Skeletal muscle tissue (tissue), 3 donors: ENCODE measurements at regions not wholly inside any gene's neighbourhood (a gene's known extent, or its start where the extent isn't known, plus 50 kb on each side); places are given as distances from the start of the nearest gene placed in this dataset.
"Not testable (repeated sequence)": the region's sequence is repeated elsewhere in the genome, so short reads cannot be mapped to it uniquely, and the experiment has no call there.

ENCODE experiments used
- H3K27ac ChIP-seq: one replicate; pipeline ENCODE4 v1.7.0; 2013; ENCODE audit warnings: mild to moderate bottlenecking, low read depth, low read length, inconsistent platforms
- H3K27me3 ChIP-seq, 3 donors: one replicate each; pipeline ENCODE4 v1.7.0; 2013; ENCODE audit warnings: low read length in 3 of 3; ENCODE audit not compliant: control insufficient read depth in 3 of 3, insufficient read depth in 3 of 3
- H3K36me3 ChIP-seq, 3 donors: one replicate each; pipeline ENCODE4 v1.7.0; 2013; ENCODE audit warnings: low read length in 3 of 3; ENCODE audit not compliant: control insufficient read depth in 3 of 3, insufficient read depth in 3 of 3
- H3K4me1 ChIP-seq, 3 donors: one replicate each; pipeline ENCODE4 v1.7.0; 2013; ENCODE audit warnings: low read length in 3 of 3, mild to moderate bottlenecking in 3 of 3; ENCODE audit not compliant: control insufficient read depth in 3 of 3, insufficient read depth in 3 of 3
- H3K4me3 ChIP-seq, 3 donors: one replicate each; pipeline ENCODE4 v1.7.0; 2013; ENCODE audit warnings: low read length in 3 of 3
- H3K9ac ChIP-seq, 3 donors: one replicate each; pipeline ENCODE4 v1.7.0; 2013; ENCODE audit warnings: low read length in 3 of 3, mild to moderate bottlenecking in 3 of 3, moderate library complexity in 2 of 3, low read depth in 1 of 3
- H3K9me3 ChIP-seq, 3 donors: one replicate each; pipeline ENCODE4 v1.7.0; 2013; ENCODE audit warnings: low read length in 3 of 3; ENCODE audit not compliant: control insufficient read depth in 3 of 3
- donor health status: Osteomylitis.

GRCh38 chr6:159533016-159533415 lies 160.0 kb downstream of the SOD2 start:
- H3K4me1 ChIP-seq, result peaks cover 0 to 2% (median 0%) of the 10 kb centered on the region in 3 donors
- no peaks in the 10 kb centered on the region for H3K36me3 ChIP-seq
- no peaks in the 10 kb centered on the region for H3K9me3 ChIP-seq
- no peak overlapping the region for H3K27ac ChIP-seq
- H3K27me3 ChIP-seq, result peaks cover 0 to 2% (median 0%) of the 10 kb centered on the region in 3 donors
- no peak overlapping the region for H3K4me3 ChIP-seq
- no peak overlapping the region for H3K9ac ChIP-seq

GRCh38 chr6:159532155-159532554 lies 160.9 kb downstream of the SOD2 start:
- peaks cover 0 to 5% (median 0%) of the 10 kb centered on the region in 3 donors for H3K27me3 ChIP-seq
- no peaks in the 10 kb centered on the region for H3K36me3 ChIP-seq
- no peak overlapping the region for H3K9ac ChIP-seq
- H3K27ac ChIP-seq, result no peak overlapping the region
- peaks cover 0 to 2% (median 0%) of the 10 kb centered on the region in 3 donors for H3K4me1 ChIP-seq
- no peak overlapping the region for H3K4me3 ChIP-seq
- no peaks in the 10 kb centered on the region for H3K9me3 ChIP-seq

- H3K27me3 ChIP-seq, result peaks cover 0 to 5% (median 0%) of the 10 kb centered on the region in 3 donors
- H3K36me3 ChIP-seq, result no peaks in the 10 kb centered on the region
- peaks cover 0 to 2% (median 0%) of the 10 kb centered on the region in 3 donors for H3K4me1 ChIP-seq
- no peaks in the 10 kb centered on the region for H3K9me3 ChIP-seq
- no peak overlapping the region for H3K9ac ChIP-seq
- H3K27ac ChIP-seq, result no peak overlapping the region
- H3K4me3 ChIP-seq, result no peak overlapping the region
Measured at GRCh38 chr6:159529934-159530333, 163.1 kb downstream of the SOD2 start.

DNA sequence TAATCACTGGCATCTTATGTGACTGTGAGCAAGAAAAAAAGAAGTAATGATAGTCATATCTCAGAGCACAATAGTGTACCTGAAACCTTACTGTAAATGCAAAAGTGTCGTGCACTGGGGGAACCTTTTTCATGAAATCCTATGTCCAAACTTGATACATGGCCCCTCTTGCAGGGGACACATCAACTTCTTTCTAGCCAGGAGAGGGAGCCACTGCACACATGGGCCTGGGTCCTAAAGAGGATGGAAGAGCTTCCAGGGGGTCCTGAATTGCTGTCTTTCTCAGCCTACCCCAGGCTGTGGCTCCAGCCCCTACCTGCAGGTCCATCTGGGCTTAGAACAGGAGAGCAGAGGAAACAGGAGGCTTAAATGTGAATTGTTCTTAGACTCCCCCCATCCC lies 165.7 kb downstream of the SOD2 start:
- peaks cover 0 to 2% (median 0%) of the 10 kb centered on the region in 3 donors for H3K4me1 ChIP-seq
- H3K27me3 ChIP-seq, result peaks cover 0 to 3% (median 0%) of the 10 kb centered on the region in 3 donors
- H3K9ac ChIP-seq, result no peak overlapping the region
- no peaks in the 10 kb centered on the region for H3K36me3 ChIP-seq
- H3K4me3 ChIP-seq, result no peak overlapping the region
- H3K27ac ChIP-seq, result no peak overlapping the region
- H3K9me3 ChIP-seq, result no peaks in the 10 kb centered on the region

GRCh38 chr6:159525445-159526025 lies 167.5 kb downstream of the SOD2 start:
- no peaks in the 10 kb centered on the region for H3K9me3 ChIP-seq
- peaks cover 0 to 3% (median 0%) of the 10 kb centered on the region in 3 donors for H3K27me3 ChIP-seq
- no peak overlapping the region for H3K4me3 ChIP-seq
- H3K9ac ChIP-seq, result no peak overlapping the region
- H3K36me3 ChIP-seq, result no peaks in the 10 kb centered on the region
- no peaks in the 10 kb centered on the region for H3K4me1 ChIP-seq
- H3K27ac ChIP-seq, result no peak overlapping the region

GRCh38 chr6:159522877-159523547 lies 170.0 kb downstream of the SOD2 start:
- Histone ChIP-seq H3K27ac (no peak overlapping the region), H3K27me3 (peaks cover 0 to 3% (median 0%) of the 10 kb centered on the region in 3 donors), H3K9ac (no peak overlapping the region), H3K36me3 (no peaks in the 10 kb centered on the region), H3K9me3 (no peaks in the 10 kb centered on the region), H3K4me3 (no peak overlapping the region), H3K4me1 (no peaks in the 10 kb centered on the region)

DNA sequence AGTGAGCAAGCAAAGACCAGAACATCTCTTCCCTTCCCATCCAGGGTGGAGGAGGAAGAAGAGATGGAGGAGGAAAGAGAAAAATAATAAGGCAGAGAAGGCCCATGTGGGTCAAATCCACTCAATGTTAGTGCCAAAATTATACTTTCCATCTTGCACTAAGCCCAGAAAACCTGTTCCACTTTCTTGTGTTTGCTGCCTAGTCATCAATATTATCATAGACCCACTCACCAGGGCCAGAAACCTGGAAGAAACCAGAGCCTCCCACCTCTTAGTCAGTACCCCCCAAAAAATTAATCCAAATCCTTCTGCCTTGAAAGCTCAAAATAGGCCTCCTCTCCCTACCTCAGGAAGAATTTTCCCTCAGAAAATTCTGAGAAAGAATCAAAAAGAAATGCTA lies 171.1 kb downstream of the SOD2 start:
- H3K9ac ChIP-seq, result no peak overlapping the region
- no peaks in the 10 kb centered on the region for H3K4me1 ChIP-seq
- H3K27ac ChIP-seq, result no peak overlapping the region
- no peak overlapping the region for H3K4me3 ChIP-seq
- no peaks in the 10 kb centered on the region for H3K9me3 ChIP-seq
- no peaks in the 10 kb centered on the region for H3K36me3 ChIP-seq
- H3K27me3 ChIP-seq, result no peaks in the 10 kb centered on the region

GRCh38 chr6:159520002-159520401 lies 173.0 kb downstream of the SOD2 start:
- H3K27me3 ChIP-seq, result no peaks in the 10 kb centered on the region
- H3K36me3 ChIP-seq, result no peaks in the 10 kb centered on the region
- H3K27ac ChIP-seq, result no peak overlapping the region
- no peaks in the 10 kb centered on the region for H3K9me3 ChIP-seq
- H3K4me1 ChIP-seq, result no peaks in the 10 kb centered on the region
- H3K4me3 ChIP-seq, result no peak overlapping the region
- H3K9ac ChIP-seq, result no peak overlapping the region

- not testable (repeated sequence) for H3K9ac ChIP-seq, H3K9me3 ChIP-seq, H3K36me3 ChIP-seq, H3K4me3 ChIP-seq, H3K27ac ChIP-seq, H3K4me1 ChIP-seq, H3K27me3 ChIP-seq
Measured at GRCh38 chr6:159515811-159516210, 177.2 kb downstream of the SOD2 start.

DNA sequence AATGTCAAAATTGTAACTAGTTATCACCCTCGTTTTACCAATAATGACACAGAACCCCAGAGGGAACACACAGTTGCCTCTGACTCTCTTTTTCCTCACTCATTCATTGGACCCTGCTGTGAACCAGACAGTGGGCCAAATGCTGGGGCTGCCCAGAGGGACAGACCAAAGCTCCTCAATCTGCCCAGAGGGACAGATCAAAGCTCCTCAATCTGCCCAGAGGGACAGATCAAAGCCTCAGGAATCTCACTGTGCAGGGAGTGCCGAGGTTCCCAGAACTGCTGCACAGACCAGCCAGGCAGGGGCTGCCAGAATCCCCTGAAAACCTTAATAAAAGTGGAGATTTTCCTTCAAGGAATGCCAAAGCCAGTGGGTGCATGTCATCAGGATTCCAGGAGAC lies 179.1 kb downstream of the SOD2 start:
- no peak overlapping the region for H3K9ac ChIP-seq
- no peaks in the 10 kb centered on the region for H3K4me1 ChIP-seq
- no peaks in the 10 kb centered on the region for H3K27me3 ChIP-seq

More for the DNA sequence above, 179.1 kb downstream of the SOD2 start:
- no peaks in the 10 kb centered on the region for H3K9me3 ChIP-seq
- H3K36me3 ChIP-seq, result no peaks in the 10 kb centered on the region
- H3K4me3 ChIP-seq, result no peak overlapping the region
- H3K27ac ChIP-seq, result no peak overlapping the region
